K562 (cell line): ENCODE measurements at regions not wholly inside any gene's neighbourhood (a gene's known extent, or its start where the extent isn't known, plus 50 kb on each side); places are given as distances from the start of the nearest gene placed in this dataset.

ENCODE experiments used
- ATAC-seq: fragments of 200-7000 bp; cut with Tn5 transposase; 3 replicates; pipeline ENCODE4 v1.9.1; 2020; ENCODE audit warnings: moderate library complexity
- BruUV-seq: library from RNA; stranded (reverse); fragments of 400-500 nt; replicated peaks from 2 replicates; lab custom pipeline; 2021; lab: Mats Ljungman, UMichigan
- CTCF ChIA-PET: fragments of 300-600 bp; formaldehyde crosslinking; extraction: SDS; loops from one replicate; lab custom pipeline; 2021; ENCODE audit warnings: low intra/inter-chr PET ratio; lab: Yijun Ruan, JAX
- POLR2A ChIA-PET: fragments of 300-600, 350-650 bp; sonication (Branson Sonifier 250); formaldehyde crosslinking; extraction: SDS; loops from one replicate; lab custom pipeline; 2021; ENCODE audit warnings: antibody characterized with exemption, inconsistent platforms; lab: Yijun Ruan, JAX
- DNase-seq, 4 experiments: peaks; one replicate each; pipeline versions ENCODE4 v3.0.0 to v3.0.0-alpha.2; 2011 to 2018; ENCODE audit warnings: low spot score in 3 of 4, mixed read lengths in 3 of 4; ENCODE audit errors: extremely low read depth in 1 of 4
- FAIRE-seq: peaks from 2 replicates; lab custom pipeline; 2011; peaks lifted over from hg19 to GRCh38; lab: Jason Lieb, UNC
- H2AFZ ChIP-seq: 2 replicates; pipeline ENCODE4 v1.6.0; 2011; ENCODE audit warnings: low read depth, low read length, control low read depth, inconsistent platforms
- H3K27ac ChIP-seq: fragments of 200-600 bp; 3 replicates; pipeline ENCODE4 v1.8.0; 2011; ENCODE audit warnings: low read depth, mild to moderate bottlenecking, control low read depth, inconsistent platforms, low read length, moderate library complexity, mixed read lengths; ENCODE audit errors: extremely low read depth
- H3K27me3 ChIP-seq, 2 experiments: fragments of 300-600 bp in 1 of 2; 2 replicates in 1 of 2; 3 replicates in 1 of 2; pipeline versions ENCODE4 v1.6.0 to v1.8.0; 2011; ENCODE audit warnings: inconsistent platforms in 2 of 2, low read length in 2 of 2, mild to moderate bottlenecking in 1 of 2, mixed read lengths in 1 of 2, moderate library complexity in 1 of 2; ENCODE audit not compliant: control insufficient read depth in 2 of 2, insufficient read depth in 2 of 2
- H3K36me3 ChIP-seq: fragments of 300-600 bp; 3 replicates; pipeline ENCODE4 v1.8.0; 2011; ENCODE audit warnings: mild to moderate bottlenecking, low read length, inconsistent platforms; ENCODE audit not compliant: control insufficient read depth, insufficient read depth
- H3K4me1 ChIP-seq, 2 experiments: fragments of 200-600 bp in 1 of 2; replicated peaks in 1 of 2; 2 replicates in 1 of 2; 3 replicates in 1 of 2; pipeline versions ENCODE4 v1.5.1 to v1.8.0; 2011; ENCODE audit warnings: inconsistent platforms in 2 of 2, low read length in 2 of 2, mild to moderate bottlenecking in 1 of 2, mixed read lengths in 1 of 2, moderate library complexity in 1 of 2; ENCODE audit not compliant: control insufficient read depth in 2 of 2, insufficient read depth in 2 of 2
- H3K4me2 ChIP-seq: 2 replicates; pipeline ENCODE4 v1.6.1; 2011; ENCODE audit warnings: low read length, control low read depth, inconsistent platforms, mixed read lengths; ENCODE audit not compliant: insufficient read depth
- H3K4me3 ChIP-seq: fragments of 200-600 bp; sonication (generic), shearing (Covaris generic); 2 replicates; pipeline ENCODE4 v1.5.1; 2016; ENCODE audit warnings: control low read depth, inconsistent platforms
- H3K79me2 ChIP-seq: fragments of 200-600 bp; 3 replicates; pipeline ENCODE4 v1.8.0; 2011; ENCODE audit warnings: low read length, inconsistent platforms; ENCODE audit not compliant: control insufficient read depth, insufficient read depth
- H3K9ac ChIP-seq, 2 experiments: 2 replicates each; pipeline versions ENCODE4 v1.6.0 to v1.6.1; 2011; ENCODE audit warnings: low read depth in 2 of 2, low read length in 2 of 2, control low read depth in 1 of 2, inconsistent platforms in 1 of 2, mild to moderate bottlenecking in 1 of 2, mixed read lengths in 1 of 2; ENCODE audit not compliant: insufficient read depth in 1 of 2
- H3K9me1 ChIP-seq: one replicate; pipeline ENCODE4 v1.6.0; 2011; ENCODE audit warnings: inconsistent platforms, mild to moderate bottlenecking, low read length, moderate library complexity; ENCODE audit not compliant: control insufficient read depth, insufficient read depth
- H3K9me3 ChIP-seq: replicated peaks from 2 replicates; pipeline ENCODE4 v1.5.1; 2011; ENCODE audit warnings: low read depth, low read length, inconsistent platforms; ENCODE audit not compliant: control insufficient read depth, insufficient read depth
- H4K20me1 ChIP-seq: replicated peaks from 2 replicates; pipeline ENCODE4 v1.6.1; 2011; ENCODE audit warnings: low read length, inconsistent platforms, mixed read lengths; ENCODE audit not compliant: control insufficient read depth, insufficient read depth
- CEBPB ChIP-seq: fragments of 450-650 bp; IDR thresholded peaks from 2 replicates; pipeline ENCODE4 v1.6.1; 2016; ENCODE audit warnings: missing genetic modification characterization, missing compliant biosample characterization
- CEBPG ChIP-seq, 3 experiments: fragments of 200-800 bp in 1 of 3; sonication (Bioruptor generic) in 1 of 3; sonication (generic) in 1 of 3; formaldehyde crosslinking in 1 of 3; IDR thresholded peaks in 2 of 3; conservative IDR thresholded peaks in 1 of 3; 2 replicates each; pipeline versions ENCODE4 v1.6.1 to v1.8.0; 2016 to 2022; ENCODE audit warnings: missing compliant biosample characterization in 2 of 3, missing genetic modification characterization in 2 of 3, mild to moderate bottlenecking in 1 of 3, missing genetic modification reagents in 1 of 3
- MCM5 ChIP-seq: fragments of 450-650 bp; IDR thresholded peaks from 2 replicates; pipeline ENCODE4 v1.6.1; 2016; ENCODE audit warnings: low read depth
- RNF2 ChIP-seq: sonication (generic); IDR thresholded peaks from 2 replicates; pipeline ENCODE4 v1.6.1; 2016
- ZBTB17 ChIP-seq: fragments of 450-650 bp; formaldehyde crosslinking; IDR thresholded peaks from 2 replicates; pipeline ENCODE4 v1.4.0; 2020; ENCODE audit warnings: mild to moderate bottlenecking
- ZNF140 ChIP-seq: fragments of 250-450 bp; sonication (Bioruptor Pico); IDR thresholded peaks from 2 replicates; pipeline ENCODE4 v1.8.0; 2021; ENCODE audit warnings: moderate library complexity, mild to moderate bottlenecking, inconsistent platforms
- WGBS: fragments of 100-300 bp; shearing (Covaris generic); methylation state at CpG from one replicate; pipeline ENCODE4 v1.1.6; 2016; ENCODE audit warnings: low coverage, mixed read lengths; ENCODE audit not compliant: insufficient coverage; ENCODE audit errors: missing lambda C conversion rate; 5-methylcytosine and 5-hydroxymethylcytosine counted together
- in situ Hi-C: fragments of 300-500 bp; cut with MboI; formaldehyde crosslinking; loops from 4 replicates; pipeline ENCODE4 v1.15.0; 2018; ENCODE audit warnings: inconsistent platforms, mixed read lengths
- intact Hi-C: fragments of 100-400 bp; cut with micrococcal nuclease; formaldehyde crosslinking; loops from 2 replicates; pipeline ENCODE4 v1.14.2; 2022
- TF ChIP-seq, protein P1 (sequence below), 2 experiments: fragments of 450-650 bp in 1 of 2; sonication (generic) in 1 of 2; formaldehyde crosslinking in 1 of 2; IDR thresholded peaks in 1 of 2; conservative IDR thresholded peaks in 1 of 2; 2 replicates each; pipeline versions ENCODE4 v1.6.1 to v1.8.1; 2016 to 2023; ENCODE audit warnings: mild to moderate bottlenecking in 2 of 2, moderate library complexity in 2 of 2, inconsistent platforms in 1 of 2, missing genetic modification reagents in 1 of 2

DNA sequence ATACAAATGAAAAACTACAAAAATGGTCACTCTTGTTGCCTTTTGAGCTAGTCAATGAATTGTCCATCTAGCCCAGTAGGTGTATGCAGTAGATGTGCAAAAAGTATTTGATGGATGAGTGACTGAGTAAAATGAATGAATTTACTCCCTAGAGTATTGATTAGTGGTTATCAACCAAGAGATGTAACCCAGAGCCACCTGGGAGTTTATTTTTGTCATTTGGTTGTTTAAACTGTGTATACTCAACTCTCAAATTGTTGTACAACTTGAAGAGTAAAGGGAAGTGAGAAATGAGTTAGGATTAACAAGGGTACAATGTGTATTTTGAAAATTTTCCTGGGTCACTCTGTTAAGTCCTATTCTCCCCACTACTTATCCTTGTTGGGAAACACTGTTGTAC is 124.1 kb upstream of the TMCO5A start:
- Histone ChIP-seq H3K9me3 (no peaks in the 10 kb centered on the region), H3K4me1 (no peaks in the 10 kb centered on the region), H3K4me3 (no peak overlapping the region), H3K9ac (no peak overlapping the region), H3K36me3 (no peaks in the 10 kb centered on the region), H3K27ac (no peak overlapping the region), H4K20me1 (no peaks in the 10 kb centered on the region), H3K27me3 (no peaks in the 10 kb centered on the region), H3K79me2 (no peaks in the 10 kb centered on the region), H2AFZ (no peak overlapping the region), H3K4me2 (no peak overlapping the region), H3K9me1 (no peaks in the 10 kb centered on the region)
- ChIA-PET POLR2A (no interaction called here), CTCF (no interaction called here)
- ATAC-seq (no peak), DNase-seq (no peak), FAIRE-seq (no peak)
- intact Hi-C loops (no loop called here), in situ Hi-C loops (no loop called here)
- TF ChIP-seq ZNF140 (CRISPR knock-in tag): no peak
- TF ChIP-seq, protein P1, sequence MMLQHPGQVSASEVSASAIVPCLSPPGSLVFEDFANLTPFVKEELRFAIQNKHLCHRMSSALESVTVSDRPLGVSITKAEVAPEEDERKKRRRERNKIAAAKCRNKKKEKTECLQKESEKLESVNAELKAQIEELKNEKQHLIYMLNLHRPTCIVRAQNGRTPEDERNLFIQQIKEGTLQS (IDR thresholded peaks at IDR 0.05): no peak
- TF ChIP-seq, protein P1 (CRISPR knock-in tag; conservative IDR thresholded peaks at IDR 0.05): no peak
- TF ChIP-seq RNF2: no peak
- BruUV-seq: no TSS peak

DNA sequence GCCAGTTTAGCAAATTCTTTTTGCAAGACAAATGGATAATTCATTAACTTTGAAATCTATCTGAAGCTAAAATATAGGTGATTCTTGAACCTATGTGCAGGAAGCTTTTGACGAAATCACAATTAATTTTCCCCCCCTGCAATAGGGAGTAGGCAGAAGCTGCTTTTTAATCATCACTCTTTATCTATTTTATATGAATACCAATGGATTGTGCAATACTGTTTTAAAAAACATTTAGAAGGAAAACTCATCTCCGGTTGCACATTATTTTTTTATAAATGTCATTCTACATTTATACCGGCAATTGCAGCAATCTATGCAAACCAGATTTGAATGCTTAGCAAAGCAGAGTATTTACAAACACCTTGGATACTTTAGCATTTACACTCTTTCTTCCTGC is 121.1 kb upstream of the TMCO5A start:
- WGBS: 6% methylated on average over 3 of the region's 3 CpGs
- H3K4me3 ChIP-seq: no peak overlapping the region
- no peak for TF ChIP-seq CEBPG (CRISPR knock-in tag; IDR thresholded peaks at IDR 0.05)
- TF ChIP-seq CEBPG (tag; conservative IDR thresholded peaks at IDR 0.05 in 1 of 2, IDR thresholded peaks at IDR 0.05 in 1 of 2): peak in 1 of 2 experiments; percentile 69; a peak in 2 of 4 replicates
- peak; percentile 44 for TF ChIP-seq CEBPB (tag)
- TF ChIP-seq ZBTB17: no peak
- no peak for TF ChIP-seq MCM5
- TF ChIP-seq, all 486 proteins: peak for 2
- Histone ChIP-seq H3K79me2 (no peaks in the 10 kb centered on the region), H3K4me1 (no peaks in the 10 kb centered on the region), H3K27ac (no peak overlapping the region), H3K9me1 (no peaks in the 10 kb centered on the region), H3K27me3 (no peaks in the 10 kb centered on the region), H3K4me2 (no peak overlapping the region), H3K36me3 (no peaks in the 10 kb centered on the region), H2AFZ (no peak overlapping the region), H3K9ac (no peak overlapping the region), H4K20me1 (no peaks in the 10 kb centered on the region), H3K9me3 (no peaks in the 10 kb centered on the region)
- ATAC-seq: no peak
- FAIRE-seq: no peak
- no TSS peak for BruUV-seq
- POLR2A ChIA-PET: no interaction called here
- no peak for DNase-seq
- intact Hi-C loops (no loop called here), in situ Hi-C loops (no loop called here)
- CTCF ChIA-PET: no interaction called here
